Cardiac fibroblast (primary cell): ENCODE measurements at regions not wholly inside any gene's neighbourhood (a gene's known extent, or its start where the extent isn't known, plus 50 kb on each side); places are given as distances from the start of the nearest gene placed in this dataset.
"Not testable (repeated sequence)": the region's sequence is repeated elsewhere in the genome, so short reads cannot be mapped to it uniquely, and the experiment has no call there.

ENCODE experiments used
- DNase-seq, 2 donors: peaks; one replicate each; pipeline versions ENCODE4 v3.0.0 to v3.0.0-alpha.2; 2010; ENCODE audit warnings: low read depth in 2 of 2
- H3K4me3 ChIP-seq, 2 donors: replicated peaks in 1 of 2; 1 replicate in 1 of 2; 2 replicates in 1 of 2; pipeline ENCODE4 v1.5.1; 2011; ENCODE audit warnings: low read depth in 2 of 2, low read length in 2 of 2, mild to moderate bottlenecking in 2 of 2, moderate library complexity in 1 of 2
- TF ChIP-seq, protein P1 (sequence below): IDR thresholded peaks from one replicate; pipeline ENCODE4 v1.5.1; 2011; ENCODE audit warnings: low read depth, mild to moderate bottlenecking, low read length, inconsistent platforms

DNA sequence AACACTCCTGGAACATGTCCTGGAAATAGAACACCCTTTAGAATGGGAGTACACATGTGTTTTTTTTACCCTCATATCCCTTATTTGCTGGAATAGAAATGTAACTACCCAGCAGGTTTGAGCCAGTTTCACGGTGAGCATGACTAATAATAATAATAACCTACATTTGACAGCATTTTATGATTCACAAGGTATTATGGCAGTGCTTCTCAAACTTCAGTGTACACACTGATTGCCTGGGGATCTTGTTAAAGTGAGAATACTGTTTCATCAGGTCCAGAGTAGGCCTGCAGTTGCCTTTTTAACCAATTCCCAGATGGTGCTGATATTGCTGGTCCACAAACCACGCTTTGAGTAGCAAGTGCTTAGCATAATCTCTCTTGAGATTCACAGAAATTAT is 63.9 kb downstream of the NFKBIZ start:
- no peak overlapping the region for H3K4me3 ChIP-seq
- TF ChIP-seq, protein P1, sequence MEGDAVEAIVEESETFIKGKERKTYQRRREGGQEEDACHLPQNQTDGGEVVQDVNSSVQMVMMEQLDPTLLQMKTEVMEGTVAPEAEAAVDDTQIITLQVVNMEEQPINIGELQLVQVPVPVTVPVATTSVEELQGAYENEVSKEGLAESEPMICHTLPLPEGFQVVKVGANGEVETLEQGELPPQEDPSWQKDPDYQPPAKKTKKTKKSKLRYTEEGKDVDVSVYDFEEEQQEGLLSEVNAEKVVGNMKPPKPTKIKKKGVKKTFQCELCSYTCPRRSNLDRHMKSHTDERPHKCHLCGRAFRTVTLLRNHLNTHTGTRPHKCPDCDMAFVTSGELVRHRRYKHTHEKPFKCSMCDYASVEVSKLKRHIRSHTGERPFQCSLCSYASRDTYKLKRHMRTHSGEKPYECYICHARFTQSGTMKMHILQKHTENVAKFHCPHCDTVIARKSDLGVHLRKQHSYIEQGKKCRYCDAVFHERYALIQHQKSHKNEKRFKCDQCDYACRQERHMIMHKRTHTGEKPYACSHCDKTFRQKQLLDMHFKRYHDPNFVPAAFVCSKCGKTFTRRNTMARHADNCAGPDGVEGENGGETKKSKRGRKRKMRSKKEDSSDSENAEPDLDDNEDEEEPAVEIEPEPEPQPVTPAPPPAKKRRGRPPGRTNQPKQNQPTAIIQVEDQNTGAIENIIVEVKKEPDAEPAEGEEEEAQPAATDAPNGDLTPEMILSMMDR = no peak
- DNase-seq = peak in 1 of 2 donors; percentile 63

- DNase-seq, H3K4me3 ChIP-seq: not testable (repeated sequence)
Measured at GRCh38 chr3:101917761-101918160, 68.4 kb downstream of the NFKBIZ start.

DNA sequence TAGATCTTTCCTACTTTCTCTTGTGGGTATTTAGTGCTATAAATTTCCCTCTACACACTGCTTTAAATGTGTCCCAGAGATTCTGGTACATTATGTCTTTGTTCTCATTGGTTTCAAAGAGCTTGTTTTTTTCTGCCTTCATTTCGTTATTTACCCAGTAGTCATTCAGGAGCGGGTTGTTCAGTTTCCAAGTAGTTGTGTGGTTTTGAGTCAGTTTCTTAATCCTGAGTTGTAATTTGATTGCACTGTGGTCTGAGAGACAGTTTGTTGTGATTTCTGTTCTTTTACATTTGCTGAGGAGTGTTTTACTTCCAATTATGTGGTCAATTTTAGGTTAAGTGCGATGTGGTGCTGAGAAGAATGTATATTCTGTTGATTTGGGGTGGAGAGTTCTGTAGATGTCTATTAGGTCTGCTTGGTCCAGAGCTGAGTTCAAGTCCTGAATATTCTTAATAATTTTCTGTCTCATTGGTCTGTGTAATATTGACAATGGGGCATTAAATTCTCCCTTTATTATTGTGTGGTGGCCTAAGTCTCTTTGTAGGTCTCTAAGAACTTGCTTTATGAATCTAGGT is 72.9 kb downstream of the NFKBIZ start:
- not testable (repeated sequence) for DNase-seq, H3K4me3 ChIP-seq

DNA sequence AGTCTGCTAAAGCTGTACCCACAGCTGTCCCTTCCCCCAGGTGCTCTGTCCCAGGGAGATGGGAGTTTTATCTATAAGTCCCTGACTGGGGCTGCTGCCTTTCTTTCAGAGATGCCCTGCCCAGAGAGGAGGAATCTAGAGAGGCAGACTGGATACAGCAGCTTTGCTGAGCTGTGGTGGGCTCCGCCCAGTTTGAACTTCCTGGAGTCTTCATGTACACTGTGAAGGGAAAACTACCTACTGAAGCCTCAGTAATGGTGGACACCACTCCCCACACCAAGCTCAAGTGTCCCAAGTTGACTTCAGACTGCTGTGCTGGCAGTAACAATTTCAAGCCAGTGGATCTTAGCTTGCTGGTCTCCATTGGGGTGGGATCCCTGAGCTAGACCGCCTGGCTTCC is 75.3 kb downstream of the NFKBIZ start:
- peak in 1 of 2 donors; percentile 23 for DNase-seq
- not testable (repeated sequence) for H3K4me3 ChIP-seq

DNA sequence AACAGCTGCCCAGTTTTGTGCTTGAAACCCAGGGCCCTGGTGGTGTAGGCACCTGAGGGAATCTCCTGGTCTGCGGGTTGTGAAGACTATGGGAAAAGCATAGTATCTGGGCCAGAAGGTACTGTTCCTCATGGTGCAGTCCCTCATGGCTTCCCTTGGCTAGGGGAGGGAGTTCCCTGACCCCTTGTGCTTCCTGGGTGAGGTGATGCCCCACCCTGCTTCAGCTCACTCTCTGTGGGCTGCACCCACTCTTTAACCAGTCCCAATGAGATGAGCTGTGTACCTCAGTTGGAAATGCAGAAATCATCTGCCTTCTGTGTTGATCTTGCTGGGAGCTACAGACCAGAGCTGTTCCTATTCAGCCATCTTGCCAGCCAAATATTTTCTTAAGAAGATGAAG is 75.8 kb downstream of the NFKBIZ start:
- H3K4me3 ChIP-seq, DNase-seq: not testable (repeated sequence)

- DNase-seq = no peak
- H3K4me3 ChIP-seq = no peak overlapping the region
- TF ChIP-seq, protein P1 = no peak
Measured at GRCh38 chr3:101925564-101925963, 76.2 kb downstream of the NFKBIZ start.

DNA sequence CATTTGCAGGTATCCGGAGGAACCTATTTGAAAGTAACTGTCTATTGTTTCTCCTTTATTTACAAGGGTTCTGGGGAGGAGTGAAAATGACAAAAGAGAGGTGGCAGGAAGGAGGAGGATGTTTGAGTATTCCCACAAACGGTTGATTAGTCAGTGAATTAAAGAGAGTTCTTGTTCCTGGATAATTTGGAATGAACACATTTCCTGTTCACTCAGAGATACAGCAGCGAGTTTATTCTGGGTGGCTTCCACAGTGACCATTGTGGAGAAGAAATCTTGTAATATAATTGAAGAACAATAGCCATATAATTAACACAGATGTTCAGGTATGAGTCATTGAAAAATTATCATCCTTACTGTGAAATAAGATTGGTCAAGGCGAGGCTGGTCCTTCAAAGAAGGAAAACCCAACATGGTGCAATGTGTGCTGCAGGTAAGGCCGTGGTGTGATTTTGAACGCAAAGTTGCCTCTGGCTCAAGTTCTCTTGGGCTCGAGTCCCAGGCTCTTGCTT is 77.3 kb downstream of the NFKBIZ start:
- TF ChIP-seq, protein P1 = no peak
- DNase-seq = peak; percentile 51 to 66
- H3K4me3 ChIP-seq = no peak overlapping the region

DNA sequence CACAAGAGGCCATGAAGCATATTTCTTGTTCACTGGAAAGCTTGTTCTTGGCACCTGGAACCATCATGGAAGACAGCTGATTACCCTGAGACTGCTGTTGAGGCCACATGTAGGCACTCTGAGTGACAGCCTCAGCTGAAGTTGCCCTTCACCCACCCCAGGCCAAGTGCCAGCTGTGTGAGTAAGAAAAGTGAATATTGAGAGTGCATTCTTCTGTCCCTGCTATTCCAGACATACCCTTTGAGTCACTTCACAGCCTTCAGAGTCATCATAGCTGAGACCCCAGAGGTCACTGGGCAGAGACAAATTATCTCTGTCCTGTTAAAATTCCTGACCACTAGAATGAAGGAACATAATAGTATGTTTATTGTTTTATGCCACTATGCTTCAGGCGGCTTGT is 79.6 kb downstream of the NFKBIZ start:
- H3K4me3 ChIP-seq = no peak overlapping the region
- peak; percentile 47 to 81 for DNase-seq
- TF ChIP-seq, protein P1 = no peak

DNA sequence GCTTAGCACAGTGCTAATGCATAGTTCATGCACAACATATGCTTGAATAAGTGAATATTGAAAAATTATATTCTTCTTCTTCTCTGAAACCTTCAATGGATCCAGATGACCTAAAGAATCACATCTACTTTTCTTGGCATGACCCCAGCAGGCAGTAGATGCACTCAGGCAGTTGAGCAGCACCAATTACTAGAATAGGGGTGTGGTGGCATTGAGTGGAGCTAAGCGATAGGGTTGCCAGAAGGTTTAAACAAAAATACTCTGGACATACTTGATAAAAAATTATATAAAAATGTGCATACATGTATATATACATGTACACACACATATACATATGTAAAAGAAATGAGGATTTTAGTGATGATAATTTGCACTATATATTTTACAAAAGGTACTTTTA is 81.8 kb downstream of the NFKBIZ start:
- no peak for DNase-seq
- H3K4me3 ChIP-seq = no peak overlapping the region
- TF ChIP-seq, protein P1 = no peak
